ENCODE measurements at regions not wholly inside any gene's neighbourhood (a gene's known extent, or its start where the extent isn't known, plus 50 kb on each side); places are given as distances from the start of the nearest gene placed in this dataset.

DNA sequence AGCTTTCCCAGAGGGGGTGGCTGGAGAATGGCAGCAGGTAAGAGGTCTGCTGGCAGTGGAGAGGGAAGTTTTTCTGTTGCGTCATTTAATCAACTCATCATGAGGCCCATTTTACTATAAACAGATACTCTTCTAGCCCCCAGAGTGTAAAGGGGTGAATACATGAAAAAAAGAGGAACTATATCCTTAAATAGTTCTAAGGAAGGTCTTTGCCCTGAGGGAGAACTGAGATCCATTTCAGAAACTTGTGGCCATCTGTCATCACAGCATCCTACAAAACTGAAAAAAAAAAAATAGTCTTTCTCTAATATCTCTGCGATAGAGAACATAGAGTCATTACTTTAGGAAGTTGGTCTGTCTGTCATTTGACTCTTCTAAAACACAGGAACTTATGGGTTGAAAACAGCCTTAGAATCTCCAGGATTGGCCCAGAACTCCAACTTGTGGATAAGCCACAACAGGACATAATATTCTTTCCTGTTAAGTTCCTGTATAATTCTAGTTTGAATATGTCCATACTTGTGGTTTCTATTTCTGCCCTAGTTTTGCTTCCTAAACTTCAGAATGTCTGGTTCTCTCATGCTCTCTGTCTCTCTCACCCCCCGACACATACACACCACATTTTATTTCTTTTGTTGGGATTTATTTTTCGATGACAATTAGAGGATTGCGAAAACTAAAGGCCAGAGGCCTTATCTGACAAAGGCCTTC lies 238.5 kb upstream of the PIK3R1 start:
- H3K9me3 Mint-ChIP-seq, result no peaks in the 10 kb centered on the region
- no peak overlapping the region for H3K4me3 Mint-ChIP-seq
- no peak overlapping the region for H3K27ac Mint-ChIP-seq
- H3K27me3 Mint-ChIP-seq (ENCODE audit: low read depth), result peaks cover 4% of the 10 kb centered on the region
- ATAC-seq (replicated peaks in 1 of 2) (no peak), DNase-seq (no peak)
- no peaks in the 10 kb centered on the region for H3K36me3 Mint-ChIP-seq (ENCODE audit: insufficient read depth in 2 of 2)
- no peaks in the 10 kb centered on the region for H3K4me1 Mint-ChIP-seq (ENCODE audit: low read depth)

DNA sequence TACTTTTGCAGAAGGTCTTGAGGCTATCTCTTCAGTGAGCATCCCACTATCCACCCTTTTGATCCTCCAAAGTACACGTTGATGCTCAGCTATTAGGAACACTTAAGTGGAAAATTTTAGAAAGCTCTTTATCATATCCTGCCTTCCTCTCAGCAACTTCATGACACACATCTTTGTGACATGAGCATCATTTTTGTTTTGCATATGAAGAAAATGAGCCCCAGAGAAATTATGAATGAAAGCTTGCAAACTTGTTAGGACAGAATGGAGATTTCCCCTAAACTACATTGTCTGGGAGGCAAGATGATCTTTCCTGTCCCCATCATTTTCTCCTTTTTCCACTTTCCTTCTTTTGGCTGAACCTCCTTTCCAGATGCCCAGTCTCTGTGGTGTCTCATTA lies 239.4 kb upstream of the PIK3R1 start:
- no peaks in the 10 kb centered on the region for H3K36me3 Mint-ChIP-seq (ENCODE audit: insufficient read depth in 2 of 2)
- DNase-seq, result no peak
- no peak overlapping the region for H3K27ac Mint-ChIP-seq

DNA sequence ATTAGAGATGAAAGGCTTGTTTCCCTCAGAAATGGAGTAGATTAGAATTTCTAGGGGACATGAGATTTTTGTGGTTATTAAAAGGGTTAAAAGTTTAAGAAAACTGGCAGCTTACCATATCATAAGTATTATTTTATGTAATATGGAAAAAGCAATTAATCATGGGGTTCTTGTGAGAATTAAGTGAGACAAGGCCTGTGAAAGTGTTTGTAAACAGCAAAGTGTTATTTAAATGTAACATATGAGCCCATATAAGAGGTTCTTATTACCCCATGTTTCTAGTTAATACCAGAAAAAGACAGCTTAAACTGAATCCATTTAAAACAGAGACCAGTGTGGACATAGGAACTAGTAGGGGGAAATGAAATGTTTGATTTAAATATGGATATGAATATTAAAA lies 241.1 kb upstream of the PIK3R1 start:
- no peak for DNase-seq
- ATAC-seq (replicated peaks in 1 of 2), result no peak
- Mint-ChIP-seq H3K4me3 (no peak overlapping the region), H3K36me3 (ENCODE audit: insufficient read depth in 2 of 2) (no peaks in the 10 kb centered on the region), H3K9me3 (no peaks in the 10 kb centered on the region), H3K27ac (no peak overlapping the region), H3K4me1 (ENCODE audit: low read depth) (no peaks in the 10 kb centered on the region), H3K27me3 (ENCODE audit: low read depth) (no peaks in the 10 kb centered on the region)

More for the DNA sequence above, 239.4 kb upstream of the PIK3R1 start:
- H3K4me3 Mint-ChIP-seq, result no peak overlapping the region
- no peaks in the 10 kb centered on the region for H3K4me1 Mint-ChIP-seq (ENCODE audit: low read depth)
- H3K27me3 Mint-ChIP-seq (ENCODE audit: low read depth), result peaks cover under 1% of the 10 kb centered on the region
- no peak for ATAC-seq (replicated peaks in 1 of 2)
- H3K9me3 Mint-ChIP-seq, result no peaks in the 10 kb centered on the region

DNA sequence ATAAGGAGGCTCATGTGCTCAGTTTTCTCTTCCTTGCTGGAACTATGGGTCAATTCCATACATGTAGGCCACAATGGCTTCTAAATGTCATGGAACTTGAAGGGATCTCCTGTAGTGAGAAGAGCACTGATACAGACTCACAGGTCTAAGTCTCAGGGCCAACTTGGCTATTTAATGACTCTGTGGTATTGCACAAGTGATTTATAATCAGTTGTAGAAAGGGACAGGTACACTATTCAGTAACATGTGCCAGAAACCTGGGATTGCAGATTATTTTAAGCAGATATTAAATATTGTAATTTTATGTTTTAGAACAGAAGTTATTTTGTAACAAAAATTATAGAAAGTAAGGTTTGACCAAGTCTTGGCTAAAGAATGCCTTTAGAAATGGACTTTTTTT lies 241.5 kb upstream of the PIK3R1 start:
- DNase-seq (no peak), ATAC-seq (replicated peaks in 1 of 2) (no peak)
- Mint-ChIP-seq H3K27ac (no peak overlapping the region), H3K4me3 (no peak overlapping the region), H3K36me3 (ENCODE audit: insufficient read depth in 2 of 2) (no peaks in the 10 kb centered on the region), H3K4me1 (ENCODE audit: low read depth) (no peaks in the 10 kb centered on the region), H3K27me3 (ENCODE audit: low read depth) (no peaks in the 10 kb centered on the region), H3K9me3 (no peaks in the 10 kb centered on the region)

DNA sequence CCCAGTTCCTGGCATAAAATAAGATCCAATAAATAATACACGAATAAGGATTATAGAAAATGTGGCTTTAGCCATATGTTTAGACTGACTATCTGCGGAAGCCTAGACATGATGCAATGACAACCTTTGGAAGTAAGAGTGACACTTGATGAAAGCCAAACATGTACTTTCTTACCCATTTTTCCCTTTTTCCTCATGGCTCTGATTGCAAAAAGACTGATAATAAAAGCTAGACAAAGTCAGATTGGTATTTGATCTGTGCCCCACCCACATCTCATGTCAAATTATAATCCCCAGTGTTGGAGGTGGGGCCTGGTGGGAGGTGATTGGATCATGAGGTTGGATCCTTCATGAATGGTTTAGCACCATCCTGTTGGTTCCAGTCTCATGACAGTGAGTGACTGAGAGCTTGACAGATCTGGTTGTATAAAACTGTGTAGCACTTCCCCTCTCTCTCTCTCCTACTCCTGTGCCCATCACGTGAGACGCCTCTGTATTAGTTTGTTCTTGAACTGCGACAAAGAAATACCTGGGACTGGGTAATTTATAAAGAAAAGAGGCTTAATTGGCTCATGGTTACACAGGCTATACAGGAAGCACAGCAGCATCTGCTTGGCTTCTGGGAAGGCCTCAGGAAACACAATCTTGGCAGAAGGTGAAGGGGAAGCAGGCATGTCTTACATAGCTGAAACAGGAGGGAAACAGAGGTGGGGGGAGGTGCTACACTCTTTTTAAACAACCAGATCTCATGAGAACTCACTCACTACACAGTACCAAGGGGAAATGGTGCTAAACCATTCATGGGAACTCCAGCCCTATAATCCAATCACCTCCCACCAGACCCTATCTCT lies 243.4 kb upstream of the PIK3R1 start:
- ATAC-seq (replicated peaks in 1 of 2), result no peak

DNA sequence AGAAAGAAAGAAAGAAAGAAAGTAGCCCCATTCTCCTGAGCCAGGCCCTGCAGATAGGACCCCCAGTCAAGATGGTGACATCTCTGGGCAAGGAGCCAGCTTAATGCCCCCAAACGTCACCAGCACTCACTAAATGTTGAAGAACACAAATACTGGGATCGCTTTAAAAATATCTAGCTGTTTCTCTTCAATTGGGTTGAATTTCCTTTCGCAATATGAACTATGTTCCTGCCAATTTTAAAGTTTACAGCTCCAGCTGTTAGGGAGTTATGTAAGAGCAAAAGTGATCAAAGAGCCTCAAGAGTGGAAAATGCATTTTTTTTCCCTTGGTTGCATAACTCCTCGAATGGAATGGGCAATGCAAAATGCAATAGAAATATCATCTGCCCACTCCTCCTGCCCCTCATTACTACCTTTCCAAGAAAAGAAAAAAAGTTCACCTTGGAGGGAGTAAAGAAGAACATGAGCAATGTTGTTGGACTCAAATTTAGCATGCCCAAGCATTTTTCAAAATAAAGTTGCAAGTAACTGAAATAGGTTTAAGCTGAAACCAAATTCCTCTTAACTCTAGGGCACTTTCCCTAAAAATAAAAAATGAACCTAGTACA lies 244.2 kb upstream of the PIK3R1 start:
- H3K4me3 Mint-ChIP-seq, result no peak overlapping the region
- DNase-seq (no peak), ATAC-seq (replicated peaks in 1 of 2) (no peak)
- H3K27ac Mint-ChIP-seq, result no peak overlapping the region
- H3K9me3 Mint-ChIP-seq, result no peaks in the 10 kb centered on the region
- H3K4me1 Mint-ChIP-seq (ENCODE audit: low read depth), result no peaks in the 10 kb centered on the region
- H3K27me3 Mint-ChIP-seq (ENCODE audit: low read depth), result no peaks in the 10 kb centered on the region
- H3K36me3 Mint-ChIP-seq (ENCODE audit: insufficient read depth in 2 of 2), result no peaks in the 10 kb centered on the region

More for the DNA sequence above, 243.4 kb upstream of the PIK3R1 start:
- Mint-ChIP-seq H3K27me3 (ENCODE audit: low read depth) (no peaks in the 10 kb centered on the region), H3K4me3 (no peak overlapping the region), H3K27ac (no peak overlapping the region), H3K9me3 (no peaks in the 10 kb centered on the region), H3K36me3 (ENCODE audit: insufficient read depth in 2 of 2) (no peaks in the 10 kb centered on the region), H3K4me1 (ENCODE audit: low read depth) (no peaks in the 10 kb centered on the region)
- no peak for DNase-seq

DNA sequence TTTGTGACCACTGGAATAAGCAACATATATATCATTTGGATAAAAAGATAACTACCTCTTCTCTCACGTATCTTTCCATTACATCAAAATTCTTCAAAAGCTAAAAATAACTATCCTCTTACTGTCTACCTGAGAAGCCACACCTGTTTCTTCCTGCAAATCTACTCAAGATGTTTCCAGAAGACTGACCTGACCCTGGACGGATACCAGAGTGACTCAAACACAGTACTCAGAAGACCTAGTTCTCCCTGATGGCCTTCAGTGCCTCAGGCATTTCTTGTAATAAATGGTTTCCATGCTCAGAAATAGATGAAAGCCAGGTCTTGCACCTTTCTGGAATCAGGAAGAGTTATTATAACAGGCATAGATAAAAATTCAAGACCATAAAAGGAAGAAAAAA lies 245.9 kb upstream of the PIK3R1 start:
- H3K4me3 Mint-ChIP-seq, result no peak overlapping the region
- H3K36me3 Mint-ChIP-seq (ENCODE audit: insufficient read depth in 2 of 2), result no peaks in the 10 kb centered on the region
- H3K27me3 Mint-ChIP-seq (ENCODE audit: low read depth), result peaks cover 6% of the 10 kb centered on the region
- H3K9me3 Mint-ChIP-seq, result peaks cover 0 to 2% of the 10 kb centered on the region in 2 donors
- ATAC-seq (replicated peaks in 1 of 2) (no peak), DNase-seq (no peak)
- H3K4me1 Mint-ChIP-seq (ENCODE audit: low read depth), result no peaks in the 10 kb centered on the region
- no peak overlapping the region for H3K27ac Mint-ChIP-seq

DNA sequence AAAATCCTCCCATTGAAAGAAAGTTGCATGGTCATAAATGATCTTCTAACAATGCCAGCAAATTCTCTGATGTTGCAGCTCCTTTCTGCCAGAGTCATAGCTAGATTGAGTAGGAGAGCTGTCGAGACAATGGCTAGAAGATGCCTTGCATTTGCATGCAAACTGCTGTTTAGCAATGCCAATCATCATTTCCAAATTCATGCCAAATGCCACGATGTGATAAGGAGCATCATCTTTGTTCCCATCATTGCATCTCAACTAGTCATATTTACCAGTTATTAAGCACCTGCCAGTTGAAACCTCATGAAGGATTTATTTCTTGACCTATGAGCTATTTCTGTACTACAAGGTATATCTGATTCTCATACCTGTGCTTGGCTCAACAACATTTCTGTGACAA lies 246.4 kb upstream of the PIK3R1 start:
- Mint-ChIP-seq H3K4me1 (ENCODE audit: low read depth) (no peaks in the 10 kb centered on the region), H3K27me3 (ENCODE audit: low read depth) (peaks cover 6% of the 10 kb centered on the region), H3K36me3 (ENCODE audit: insufficient read depth in 2 of 2) (no peaks in the 10 kb centered on the region), H3K9me3 (peaks cover 0 to 2% of the 10 kb centered on the region in 2 donors), H3K4me3 (no peak overlapping the region), H3K27ac (no peak overlapping the region)
- ATAC-seq (replicated peaks in 1 of 2) (no peak), DNase-seq (no peak)

DNA sequence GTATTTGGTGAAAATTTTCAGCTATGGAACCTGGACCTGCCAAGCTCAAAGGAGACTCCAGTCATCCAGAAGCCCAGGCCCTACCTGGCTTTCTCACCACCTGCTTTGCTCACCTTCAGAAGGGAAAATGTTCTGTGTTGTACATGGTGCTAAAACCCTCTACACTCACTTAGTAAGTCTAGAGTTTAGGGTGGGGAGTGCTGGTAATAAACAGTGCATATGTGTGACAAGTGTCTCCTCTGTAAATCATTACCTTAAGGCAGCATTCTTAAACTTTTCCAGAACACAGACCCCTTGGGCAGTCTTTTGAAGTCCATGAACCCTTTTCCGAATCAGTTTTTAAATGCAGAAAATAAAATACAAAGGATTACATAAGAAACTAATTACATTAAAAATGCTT lies 248.8 kb upstream of the PIK3R1 start:
- no peak overlapping the region for H3K4me3 Mint-ChIP-seq
- no peak overlapping the region for H3K27ac Mint-ChIP-seq
- no peak for ATAC-seq (replicated peaks in 1 of 2)
- no peaks in the 10 kb centered on the region for H3K4me1 Mint-ChIP-seq (ENCODE audit: low read depth)
- H3K36me3 Mint-ChIP-seq (ENCODE audit: insufficient read depth in 2 of 2), result no peaks in the 10 kb centered on the region
- DNase-seq, result no peak
- H3K9me3 Mint-ChIP-seq, result peaks cover 0 to 2% of the 10 kb centered on the region in 2 donors
- H3K27me3 Mint-ChIP-seq (ENCODE audit: low read depth), result peaks cover 6% of the 10 kb centered on the region

DNA sequence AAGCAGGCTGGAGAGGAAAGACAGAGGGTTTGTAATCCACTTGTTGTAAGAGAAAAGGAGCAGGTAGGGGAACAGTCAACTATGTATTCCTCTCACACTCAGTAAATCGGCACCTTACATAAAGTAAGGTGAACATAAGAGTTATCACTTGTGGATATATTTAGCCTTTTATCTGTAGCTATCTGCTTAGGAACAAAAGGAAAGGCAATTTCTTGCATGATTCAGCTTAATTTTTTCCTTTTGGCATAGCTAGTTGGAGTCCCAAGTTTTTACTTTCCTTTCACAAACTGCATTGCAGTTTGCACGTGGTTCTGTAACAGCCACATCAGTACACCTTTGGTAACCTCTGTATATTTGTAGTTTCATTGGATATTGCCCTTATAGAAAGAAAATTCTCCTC lies 250.9 kb upstream of the PIK3R1 start:
- Mint-ChIP-seq H3K36me3 (ENCODE audit: insufficient read depth in 2 of 2) (no peaks in the 10 kb centered on the region), H3K4me1 (ENCODE audit: low read depth) (no peaks in the 10 kb centered on the region), H3K4me3 (no peak overlapping the region), H3K27ac (no peak overlapping the region), H3K9me3 (peaks cover 0 to 2% of the 10 kb centered on the region in 2 donors), H3K27me3 (ENCODE audit: low read depth) (peaks cover 6% of the 10 kb centered on the region)
- DNase-seq (no peak), ATAC-seq (replicated peaks in 1 of 2) (no peak)

DNA sequence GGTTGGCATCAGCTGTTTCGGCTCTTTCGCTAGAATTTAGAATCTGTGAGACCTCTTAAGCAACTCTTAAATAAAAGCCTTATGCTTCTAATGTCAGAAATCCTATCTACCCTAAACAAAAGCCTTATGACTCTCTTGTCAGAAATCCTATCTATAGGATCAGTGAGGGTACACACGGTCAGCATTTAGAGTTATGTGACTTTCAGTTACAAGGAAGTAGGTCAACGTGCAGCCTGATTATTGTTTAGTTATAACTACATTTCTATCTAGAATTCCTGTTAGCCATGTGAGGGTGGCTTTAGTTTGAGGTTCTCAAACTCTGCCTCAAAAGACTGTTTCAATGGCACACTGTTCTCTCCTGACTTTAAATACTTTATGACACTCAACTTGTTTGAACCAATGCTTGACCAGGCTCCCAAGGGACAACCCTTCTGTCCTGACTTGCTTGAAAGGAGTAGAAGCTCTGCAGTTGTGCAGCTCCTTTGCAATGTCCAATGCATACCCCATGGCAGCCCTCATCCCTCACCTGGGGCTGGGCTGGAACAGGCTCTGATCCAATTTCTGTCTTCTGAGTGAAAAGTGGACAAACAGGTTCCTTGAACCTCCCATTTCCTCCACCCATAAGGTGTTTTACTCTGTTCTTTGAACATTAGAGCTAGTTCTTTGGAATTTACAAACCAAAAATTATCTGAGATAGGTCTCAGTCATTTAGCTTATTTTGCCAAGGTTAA lies 251.6 kb upstream of the PIK3R1 start:
- H3K4me3 Mint-ChIP-seq, result no peak overlapping the region
- H3K27me3 Mint-ChIP-seq (ENCODE audit: low read depth), result peaks cover 6% of the 10 kb centered on the region
- H3K27ac Mint-ChIP-seq, result no peak overlapping the region
- H3K4me1 Mint-ChIP-seq (ENCODE audit: low read depth), result no peaks in the 10 kb centered on the region
- ATAC-seq (replicated peaks in 1 of 2) (no peak), DNase-seq (no peak)
- H3K36me3 Mint-ChIP-seq (ENCODE audit: insufficient read depth in 2 of 2), result no peaks in the 10 kb centered on the region
- H3K9me3 Mint-ChIP-seq, result peaks cover 0 to 2% of the 10 kb centered on the region in 2 donors

DNA sequence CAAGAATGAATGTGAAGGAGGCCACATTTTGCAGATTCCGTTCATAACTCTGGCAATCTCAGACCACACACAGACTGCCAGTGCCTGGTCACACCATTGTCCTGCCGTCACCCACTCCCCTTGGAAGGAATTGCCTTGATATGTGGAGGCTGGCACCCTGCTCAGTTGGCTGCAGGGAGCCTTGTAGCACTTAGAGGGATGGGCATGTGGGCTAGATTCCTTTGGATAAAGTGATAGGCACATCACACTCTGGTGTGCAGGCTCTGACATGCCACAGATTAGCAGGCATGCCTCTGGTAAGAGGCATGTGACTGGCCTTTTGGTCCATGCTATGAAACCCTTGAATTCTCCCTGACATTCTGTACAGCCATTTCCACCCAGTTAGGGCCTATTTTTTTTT lies 254.6 kb upstream of the PIK3R1 start:
- no peaks in the 10 kb centered on the region for H3K36me3 Mint-ChIP-seq (ENCODE audit: insufficient read depth in 2 of 2)
- H3K4me1 Mint-ChIP-seq (ENCODE audit: low read depth), result no peaks in the 10 kb centered on the region
- H3K9me3 Mint-ChIP-seq, result peaks cover 0 to 2% of the 10 kb centered on the region in 2 donors
- no peak for DNase-seq
- no peak overlapping the region for H3K27ac Mint-ChIP-seq
- no peak overlapping the region for H3K4me3 Mint-ChIP-seq
- no peak for ATAC-seq (replicated peaks in 1 of 2)
- H3K27me3 Mint-ChIP-seq (ENCODE audit: low read depth), result peaks cover 6% of the 10 kb centered on the region

DNA sequence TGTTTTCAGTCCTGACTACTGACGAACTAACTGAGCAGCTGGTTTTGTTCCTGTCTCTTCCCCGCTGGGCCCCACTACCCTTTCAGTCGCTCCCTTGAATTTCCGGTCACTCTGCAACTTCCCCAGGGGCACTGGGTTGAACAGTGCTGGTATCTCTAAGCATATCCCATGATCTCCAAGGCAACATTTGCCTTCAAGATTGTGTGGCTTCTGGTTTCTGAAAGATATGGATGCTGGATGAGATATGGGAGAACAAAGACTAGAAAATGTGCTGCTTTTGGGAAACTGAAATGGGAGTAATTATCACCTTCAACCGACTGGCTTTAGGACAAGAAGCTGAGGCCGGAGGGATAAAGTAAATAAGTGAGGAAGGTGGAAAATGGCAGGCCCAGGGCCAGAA lies 258.2 kb upstream of the PIK3R1 start:
- H3K4me1 Mint-ChIP-seq (ENCODE audit: low read depth), result no peaks in the 10 kb centered on the region
- H3K4me3 Mint-ChIP-seq, result no peak overlapping the region
- H3K9me3 Mint-ChIP-seq, result no peaks in the 10 kb centered on the region
- H3K27ac Mint-ChIP-seq, result no peak overlapping the region
- DNase-seq (no peak), ATAC-seq (replicated peaks in 1 of 2) (no peak)
- H3K36me3 Mint-ChIP-seq (ENCODE audit: insufficient read depth in 2 of 2), result no peaks in the 10 kb centered on the region
- peaks cover 10% of the 10 kb centered on the region for H3K27me3 Mint-ChIP-seq (ENCODE audit: low read depth)

Measured in activated T-cell treated with anti-CD3 and anti-CD28 coated beads, Interleukin-2, amount 50 U/mL, for 72 hours (primary cell).